Heart right ventricle (tissue), 16 donors: ENCODE measurements at regions not wholly inside any gene's neighbourhood (a gene's known extent, or its start where the extent isn't known, plus 50 kb on each side); places are given as distances from the start of the nearest gene placed in this dataset.

Source experiments
- ATAC-seq, 8 donors: fragments of 200-7000 bp; cut with Tn5 transposase; one replicate each; pipeline ENCODE4 v1.9.1; 2020; ENCODE audit warnings: mild to moderate bottlenecking in 8 of 8, moderate library complexity in 8 of 8, moderate number of reproducible peaks in 1 of 8
- DNase-seq, 2 donors: peaks; one replicate each; pipeline ENCODE4 v3.0.0-alpha.2; 2020
- H3K27ac ChIP-seq, 10 donors: fragments of 200-600 bp; sonication (generic) in 2 of 10; one replicate each; pipeline versions ENCODE4 v1.5.0 to v1.8.0; 2020 to 2022; ENCODE audit warnings: mild to moderate bottlenecking in 3 of 10
- H3K27me3 ChIP-seq, 7 donors: fragments of 200-600 bp; one replicate each; pipeline ENCODE4 v1.8.0; 2021 to 2022; ENCODE audit warnings: mild to moderate bottlenecking in 2 of 7
- H3K36me3 ChIP-seq, 9 donors: fragments of 200-600 bp; sonication (generic) in 1 of 9; one replicate each; pipeline versions ENCODE4 v1.5.0 to v1.8.0; 2020 to 2022; ENCODE audit warnings: mild to moderate bottlenecking in 2 of 9
- H3K4me1 ChIP-seq, 9 donors: fragments of 200-600 bp; sonication (generic) in 1 of 9; one replicate each; pipeline versions ENCODE4 v1.5.0 to v1.8.0; 2020 to 2022; ENCODE audit warnings: mild to moderate bottlenecking in 4 of 9
- H3K4me3 ChIP-seq, 10 donors: fragments of 200-600 bp; sonication (generic) in 2 of 10; one replicate each; pipeline versions ENCODE4 v1.5.0 to v1.8.0; 2020 to 2022; ENCODE audit warnings: mild to moderate bottlenecking in 7 of 10, moderate library complexity in 2 of 10
- H3K9me3 ChIP-seq, 11 donors: fragments of 200-600 bp in 10 of 11; sonication (generic) in 2 of 11; one replicate each; pipeline versions ENCODE4 v1.5.0 to v1.8.0; 2013 to 2022; ENCODE audit warnings: mild to moderate bottlenecking in 2 of 11, control low read depth in 1 of 11, moderate library complexity in 1 of 11
- CTCF ChIP-seq, 9 donors: fragments of 200-600 bp; sonication (generic) in 2 of 9; IDR thresholded peaks; one replicate each; pipeline versions ENCODE4 v1.5.0 to v1.8.0; 2021 to 2022; ENCODE audit warnings: antibody characterized with exemption in 9 of 9, mild to moderate bottlenecking in 5 of 9, moderate library complexity in 1 of 9
- WGBS, 2 donors: extraction: QIAGEN DNeasy Blood & Tissue Kit; methylation state at CpG; one replicate each; pipeline ENCODE4 v1.1.7; 2013; ENCODE audit warnings: inconsistent platforms in 1 of 2; 5-methylcytosine and 5-hydroxymethylcytosine counted together
- intact Hi-C, 10 donors: fragments of 100-400 bp; cut with DNase I; formaldehyde crosslinking; loops; one replicate each; pipeline versions ENCODE4 v1.11.1 to v1.14.2; 2022
- donor health status: Arrhythmogenic right ventricular cardiomyopathy.
- donor health status: ischemic (EF 13 %, LVEDD 7.1; RV severe dilation, severe dysfunction).
- donor health status: healthy with polysubstance abuse.
- donor health status: DM: no; HTN: yes; CAD: no.
- donor health status: DM: no; HTN: no; CAD: no.
- donor health status: ischemic (EF 25% LVEDD 6.9; RV normal size, moderate dysfunction).
- donor health status: ischemic (EF 25% LVEDD 5.7; RV mildly dilated, moderate dysfunction).
- donor health status: healthy.
- donor health status: DM: yes; HTN: yes; CAD: no.
- donor health status: Ischemic cardiomyopathy.
- donor health status: ischemic (EF 35%, LVEDD 5.7; RV mildly dilated, moderate dysfunction).
- donor health status: nonischemic (EF 11% LVEDD 7.7; RV severe dilation, severe dysfunction).
- donor health status: DM: yes; HTN: yes; CAD: no.
- donor health status: PGD.
- donor health status: ischemic (EF 29% LVEDD 5.4; RV normal size, mild dysfunction).
- donor health status: nonischemic (EF 23%, LVEDD 6.1; RV moderate dilation, normal function).

- Histone ChIP-seq H3K4me1 (peaks cover 0 to 4% (median 0%) of the 10 kb centered on the region in 9 donors), H3K27me3 (no peaks in the 10 kb centered on the region), H3K36me3 (no peaks in the 10 kb centered on the region), H3K9me3 (no peaks in the 10 kb centered on the region), H3K4me3 (no peak overlapping the region), H3K27ac (no peak overlapping the region)
- ATAC-seq (no peak), DNase-seq (no peak)
- intact Hi-C loops = no loop called here
- no peak for TF ChIP-seq CTCF (IDR thresholded peaks at IDR 0.05)
- 77 to 80% methylated on average over 6 of the region's 6 CpGs for WGBS, 2 donors
Observed at GRCh38 chr1:91610789-91611188, 110.1 kb downstream of the CDC7 start.

- Histone ChIP-seq H3K4me3 (no peak overlapping the region), H3K27me3 (no peaks in the 10 kb centered on the region), H3K4me1 (peaks cover 0 to 4% (median 0%) of the 10 kb centered on the region in 9 donors), H3K27ac (no peak overlapping the region), H3K9me3 (no peaks in the 10 kb centered on the region), H3K36me3 (no peaks in the 10 kb centered on the region)
- 67 to 69% methylated on average over 12 of the region's 12 CpGs for WGBS, 2 donors
- intact Hi-C loops = no loop called here
- no peak for TF ChIP-seq CTCF (IDR thresholded peaks at IDR 0.05)
- ATAC-seq (peak in 1 of 8 donors; percentile 20), DNase-seq (no peak)
Observed at GRCh38 chr1:91611483-91611917, 110.8 kb downstream of the CDC7 start.

- intact Hi-C loops = no loop called here
- 90 to 97% methylated on average over 1 of the region's 1 CpG for WGBS, 2 donors
- no peaks in the 10 kb centered on the region for H3K36me3 ChIP-seq
- H3K4me3 ChIP-seq = no peak overlapping the region
- ATAC-seq (no peak), DNase-seq (no peak)
- TF ChIP-seq CTCF (IDR thresholded peaks at IDR 0.05) = no peak
- no peaks in the 10 kb centered on the region for H3K9me3 ChIP-seq
- peaks cover 0 to 15% (median 0%) of the 10 kb centered on the region in 9 donors for H3K4me1 ChIP-seq
- no peaks in the 10 kb centered on the region for H3K27me3 ChIP-seq
- H3K27ac ChIP-seq = no peak overlapping the region
Observed at GRCh38 chr1:91613595-91613994, 112.9 kb downstream of the CDC7 start.

GRCh38 chr1:91616712-91617111 lies 116.1 kb downstream of the CDC7 start:
- H3K9me3 ChIP-seq = no peaks in the 10 kb centered on the region
- peak overlapping the region in 2 of 10 donors; percentile 17 to 29 for H3K27ac ChIP-seq
- intact Hi-C loops = loop anchor here in 1 of 10 donors (5.0 kb wide), 1 partner anchor 44 kb away; no protein-coding TSS in a partner anchor
- no peak for TF ChIP-seq CTCF (IDR thresholded peaks at IDR 0.05)
- WGBS, 2 donors = 97 to 98% methylated on average over 3 of the region's 3 CpGs
- DNase-seq = no peak
- H3K4me3 ChIP-seq = no peak overlapping the region
- H3K36me3 ChIP-seq = no peaks in the 10 kb centered on the region
- ATAC-seq = no peak
- no peaks in the 10 kb centered on the region for H3K27me3 ChIP-seq
- peaks cover 0 to 17% (median 0%) of the 10 kb centered on the region in 9 donors for H3K4me1 ChIP-seq
